Stimulated activated CD4-positive, alpha-beta T cell treated with anti-CD3 and anti-CD28 coated beads, Interleukin-4, amount 100 ng/mL, for 48 hours (primary cell): ENCODE measurements at regions not wholly inside any gene's neighbourhood (a gene's known extent, or its start where the extent isn't known, plus 50 kb on each side); places are given as distances from the start of the nearest gene placed in this dataset.
"Not testable (repeated sequence)": the region's sequence is repeated elsewhere in the genome, so short reads cannot be mapped to it uniquely, and the experiment has no call there.

Experiments used
- DNase-seq, 2 donors: peaks; one replicate each; pipeline ENCODE4 v3.0.0-alpha.2; 2020; ENCODE audit warnings: low read depth in 2 of 2

DNA sequence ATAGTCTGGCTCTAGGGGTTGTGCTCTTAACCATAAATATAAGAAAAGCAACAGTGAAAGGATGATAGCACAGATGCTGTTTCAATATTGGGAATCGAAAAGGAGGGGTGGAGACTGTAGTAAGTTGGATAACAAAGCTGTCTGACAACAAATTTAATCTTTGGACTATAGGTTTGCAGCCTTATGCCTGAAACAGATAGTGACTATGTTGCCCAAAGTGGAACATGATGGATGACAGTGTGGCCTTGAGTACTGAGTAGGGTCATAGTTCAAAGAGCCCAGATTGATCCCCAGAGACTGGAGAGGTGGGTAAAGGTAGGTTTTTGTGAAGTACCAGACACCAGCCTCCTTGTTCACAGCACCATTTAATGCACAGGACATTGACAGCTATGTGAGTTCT lies 144.0 kb upstream of the PALMD start:
- DNase-seq = no peak

DNA sequence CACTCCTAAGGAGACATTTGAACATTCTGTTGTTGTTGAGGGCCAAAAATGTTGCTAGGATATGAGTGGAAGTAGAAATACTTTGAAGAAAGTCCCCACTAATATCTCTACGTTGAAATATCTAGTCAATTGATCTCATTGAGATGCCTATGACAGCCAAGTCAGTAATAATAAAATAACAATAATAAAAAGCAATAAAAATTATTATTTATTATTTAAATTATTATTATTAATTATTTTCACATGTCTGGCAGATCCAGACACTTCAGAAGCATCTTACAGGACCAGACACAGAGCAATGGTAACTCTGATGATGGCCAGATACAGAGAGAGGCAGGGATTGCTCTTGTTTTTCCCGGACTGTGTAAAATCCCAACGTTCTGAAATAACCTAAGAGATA lies 143.5 kb upstream of the PALMD start:
- no peak for DNase-seq

DNA sequence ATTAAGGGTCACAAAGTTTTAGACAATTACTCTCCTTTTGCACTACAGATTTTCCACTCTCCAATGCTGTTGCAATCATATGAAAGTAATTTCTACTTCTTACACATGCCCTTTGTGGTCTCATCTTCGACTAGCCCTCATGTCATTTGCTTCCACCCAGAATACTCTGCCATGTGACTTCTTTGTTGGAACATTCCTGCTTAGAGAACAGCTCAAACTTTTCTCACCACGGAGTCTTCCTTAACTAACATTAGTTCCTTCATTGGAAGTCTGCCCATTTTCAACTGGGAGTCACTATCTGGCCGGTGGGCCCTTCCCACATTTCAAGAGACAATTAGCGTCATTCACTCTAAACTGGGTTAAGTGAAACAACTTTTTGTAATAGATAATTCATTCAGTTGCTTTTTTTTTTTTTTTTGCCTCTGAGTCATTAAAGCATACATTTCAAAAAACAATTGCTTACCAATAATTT lies 142.6 kb upstream of the PALMD start:
- DNase-seq = no peak

DNA sequence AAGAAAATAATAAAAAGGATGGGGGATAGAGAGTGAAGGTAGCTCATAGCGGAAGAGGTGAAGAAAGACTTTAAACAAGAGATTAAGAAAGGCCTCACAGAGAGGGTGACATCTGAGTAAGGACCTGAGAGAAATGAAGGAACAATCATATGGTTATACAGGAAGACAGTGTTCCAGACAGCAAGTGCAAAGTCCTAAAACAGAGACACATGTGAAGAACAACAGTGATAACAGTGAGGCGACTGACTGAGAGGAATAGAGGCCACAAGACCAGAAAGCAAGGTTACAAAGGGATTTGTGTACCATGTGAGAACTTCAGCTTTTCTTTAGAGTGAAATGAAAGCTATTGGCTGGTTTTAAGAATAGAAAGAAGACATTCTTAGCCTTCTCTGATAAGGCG lies 141.6 kb upstream of the PALMD start:
- DNase-seq = no peak

DNA sequence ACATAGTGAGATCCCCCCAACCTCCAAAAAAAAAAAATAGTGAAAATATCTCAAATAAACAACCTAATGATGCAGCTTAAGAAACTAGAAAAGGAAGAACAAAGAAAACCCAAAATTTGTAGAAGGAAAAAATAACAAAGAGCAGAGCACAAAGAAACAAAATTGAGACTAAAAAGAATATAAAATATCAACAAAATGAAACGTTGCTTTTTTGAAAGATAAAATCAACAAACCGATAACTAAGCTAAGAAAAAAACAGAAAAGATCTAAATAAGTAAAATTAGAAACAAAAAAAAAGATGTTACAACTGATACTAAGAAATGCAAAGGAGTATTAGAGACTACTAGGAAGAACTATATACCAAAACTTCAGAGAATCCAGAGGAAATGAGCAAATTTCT lies 139.3 kb upstream of the PALMD start:
- DNase-seq = no peak

DNA sequence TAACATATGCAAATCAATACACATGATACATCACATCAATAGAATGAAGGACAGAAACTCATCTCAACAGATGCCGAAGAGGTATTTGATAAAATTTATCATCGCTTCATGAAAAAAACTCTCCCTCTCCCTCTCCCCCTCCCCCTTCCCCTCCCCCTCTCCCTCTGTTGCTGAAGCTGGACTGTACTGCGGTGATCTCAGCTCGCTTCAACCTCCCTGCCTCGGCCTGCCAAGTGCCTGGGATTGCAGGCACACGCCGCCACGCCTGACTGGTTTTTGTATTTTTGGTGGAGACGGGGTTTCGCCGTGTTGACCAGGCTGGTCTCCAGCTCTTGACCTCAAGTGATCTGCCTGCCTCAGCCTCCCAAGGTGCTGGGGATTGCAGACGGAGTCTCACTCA lies 138.5 kb upstream of the PALMD start:
- DNase-seq = not testable (repeated sequence)

DNA sequence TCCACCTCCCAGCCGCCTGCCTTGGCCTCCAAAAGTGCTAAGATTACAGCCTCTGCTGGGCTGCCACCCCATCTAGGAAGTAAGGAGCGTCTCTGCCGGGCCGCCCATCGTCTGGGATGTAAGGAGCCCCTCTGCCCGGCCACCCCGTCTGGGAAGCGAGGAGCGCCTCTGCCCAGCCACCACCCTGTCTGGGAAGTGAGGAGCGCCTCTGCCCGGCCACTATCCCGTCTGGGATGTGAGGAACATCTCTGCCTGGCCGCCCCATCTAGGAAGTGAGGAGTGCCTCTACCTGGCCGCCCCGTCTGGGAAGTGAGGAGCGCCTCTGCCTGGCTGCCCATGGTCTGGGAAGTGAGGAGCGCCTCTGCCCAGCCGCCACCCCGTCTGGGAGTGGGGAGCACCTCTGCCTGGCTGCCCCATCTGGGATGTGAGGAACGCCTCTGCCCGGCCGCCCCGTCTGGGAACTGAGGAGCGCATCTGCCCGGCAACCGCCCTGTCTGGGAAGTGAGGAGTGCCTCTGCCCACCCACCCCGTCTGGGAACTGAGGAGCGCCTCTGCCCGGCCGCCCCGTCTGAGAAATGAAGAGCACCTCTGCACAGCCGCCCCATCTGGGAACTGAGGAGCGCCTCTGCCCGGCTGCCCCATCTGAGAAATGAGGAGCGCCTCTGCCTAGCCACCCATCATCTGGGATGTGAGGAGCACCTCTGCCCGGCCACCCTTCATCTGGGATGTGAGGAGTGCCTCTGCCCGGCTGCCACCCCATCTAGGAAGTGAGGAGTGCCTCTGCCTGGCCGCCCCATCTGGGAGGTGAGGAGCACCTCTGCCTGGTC lies 137.8 kb upstream of the PALMD start:
- no peak for DNase-seq

DNA sequence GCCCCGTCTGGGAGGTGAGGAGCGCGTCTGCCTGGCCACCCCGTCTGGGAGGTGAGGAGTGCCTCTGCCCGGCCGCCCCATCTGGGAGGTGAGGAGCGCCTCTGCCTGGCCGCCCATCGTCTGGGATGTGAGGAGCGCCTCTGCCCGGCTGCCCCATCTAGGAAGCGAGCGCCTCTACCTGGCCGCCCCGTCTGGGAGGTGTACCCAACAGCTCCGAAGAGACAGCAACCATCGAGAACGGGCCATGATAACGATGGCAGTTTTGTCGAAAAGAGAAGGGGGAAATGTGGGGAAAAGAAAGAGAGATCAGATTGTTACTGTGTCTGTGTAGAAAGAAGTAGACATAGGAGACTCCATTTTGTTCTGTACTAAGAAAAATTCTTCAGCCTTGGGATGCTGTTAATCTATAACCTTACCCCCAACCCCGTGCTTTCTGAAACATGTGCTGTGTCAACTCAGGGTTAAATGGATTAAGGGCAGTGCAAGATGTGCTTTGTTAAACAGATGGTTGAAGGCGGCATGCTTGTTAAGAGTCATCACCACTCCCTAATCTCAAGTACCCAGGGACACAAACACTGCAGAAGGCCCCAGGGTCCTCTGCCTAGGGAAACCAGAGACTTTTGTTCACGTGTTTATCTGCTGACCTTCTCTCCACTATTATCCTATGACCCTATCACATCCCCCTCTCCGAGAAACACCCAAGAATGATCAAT lies 137.0 kb upstream of the PALMD start:
- not testable (repeated sequence) for DNase-seq

DNA sequence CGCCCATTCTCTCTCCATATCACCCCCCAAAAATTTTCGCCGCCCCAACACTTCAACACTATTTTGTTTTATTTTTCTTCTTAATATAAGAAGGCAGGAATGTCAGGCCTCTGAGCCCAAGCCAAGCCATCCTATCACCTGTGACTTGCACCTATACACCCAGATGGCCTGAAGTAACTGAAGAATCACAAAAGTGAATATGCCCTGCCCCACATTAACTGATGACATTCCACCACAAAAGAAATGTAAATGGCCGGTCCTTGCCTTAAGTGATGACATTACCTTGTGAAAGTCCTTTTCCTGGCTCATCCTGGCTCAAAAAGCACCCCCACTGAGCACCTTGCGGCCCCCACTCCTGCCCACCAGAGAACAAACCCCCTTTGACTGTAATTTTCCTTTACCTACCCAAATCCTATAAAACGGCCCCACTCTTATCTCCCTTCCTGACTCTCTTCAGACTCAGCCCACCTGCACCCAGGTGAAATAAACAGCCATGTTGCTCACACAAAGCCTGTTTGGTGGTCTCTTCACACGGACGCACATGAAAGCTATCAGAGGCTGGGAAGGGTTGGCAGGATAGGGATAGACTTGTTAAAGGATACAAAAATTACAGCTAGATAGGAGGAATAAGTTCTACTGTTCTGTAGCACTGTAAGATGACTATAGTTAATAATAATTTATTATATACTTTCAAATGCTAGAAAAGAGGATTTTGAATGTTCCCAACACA lies 130.9 kb upstream of the PALMD start:
- DNase-seq = not testable (repeated sequence)

DNA sequence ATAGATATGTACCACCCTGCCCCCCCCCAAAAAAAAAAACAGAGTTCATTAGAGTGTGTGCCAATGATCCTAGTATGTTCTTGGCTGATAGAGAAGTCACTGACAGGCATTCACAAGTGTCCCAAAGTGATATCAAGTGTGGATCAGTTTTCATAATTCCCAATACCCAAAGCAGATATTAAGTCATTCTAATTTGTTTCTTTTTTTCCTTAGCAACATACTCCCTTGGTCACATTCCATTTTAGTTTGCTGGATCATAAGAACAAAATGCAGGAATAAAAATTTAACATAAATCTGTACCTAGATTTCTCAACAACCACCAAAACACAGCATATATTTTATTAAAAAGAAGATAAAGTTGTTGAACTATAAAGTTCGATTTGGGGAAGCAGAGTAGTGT lies 129.8 kb upstream of the PALMD start:
- DNase-seq = no peak

DNA sequence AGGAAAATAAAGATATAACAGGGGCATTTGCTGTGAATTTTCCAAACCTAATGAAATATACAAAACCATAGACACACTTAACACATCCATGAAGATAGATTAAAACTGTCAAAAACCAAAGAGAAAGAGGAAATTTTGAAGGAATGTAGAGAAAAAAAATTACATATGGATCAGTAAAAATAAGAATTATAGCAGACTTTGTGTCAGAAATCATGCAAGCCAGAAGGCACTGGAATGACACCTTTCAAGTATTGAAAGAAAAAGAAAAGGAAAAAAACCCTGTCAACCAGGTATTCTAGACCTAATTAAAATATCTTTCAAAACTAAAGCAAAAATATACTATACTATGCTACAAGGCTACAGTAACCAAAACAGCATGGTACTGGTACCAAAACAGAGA lies 125.8 kb upstream of the PALMD start:
- no peak for DNase-seq

DNA sequence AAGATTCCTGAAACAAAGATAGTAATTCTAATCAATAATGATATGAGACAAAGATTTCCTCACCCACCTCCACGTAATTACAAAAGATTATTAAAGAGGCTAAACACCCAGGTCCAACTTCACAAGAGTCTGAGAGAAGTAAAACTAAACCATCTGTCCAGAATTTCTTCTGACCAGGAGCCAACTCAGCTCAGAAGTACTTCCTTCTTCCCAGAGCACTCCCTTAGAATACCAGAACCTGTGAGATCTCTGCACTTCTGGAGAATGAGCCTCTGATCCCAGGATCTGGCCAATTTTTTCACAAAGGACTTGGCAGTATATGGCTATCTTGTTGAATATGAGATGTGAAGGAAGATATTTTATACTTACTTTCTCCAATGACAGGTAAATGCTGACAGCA lies 120.6 kb upstream of the PALMD start:
- no peak for DNase-seq

DNA sequence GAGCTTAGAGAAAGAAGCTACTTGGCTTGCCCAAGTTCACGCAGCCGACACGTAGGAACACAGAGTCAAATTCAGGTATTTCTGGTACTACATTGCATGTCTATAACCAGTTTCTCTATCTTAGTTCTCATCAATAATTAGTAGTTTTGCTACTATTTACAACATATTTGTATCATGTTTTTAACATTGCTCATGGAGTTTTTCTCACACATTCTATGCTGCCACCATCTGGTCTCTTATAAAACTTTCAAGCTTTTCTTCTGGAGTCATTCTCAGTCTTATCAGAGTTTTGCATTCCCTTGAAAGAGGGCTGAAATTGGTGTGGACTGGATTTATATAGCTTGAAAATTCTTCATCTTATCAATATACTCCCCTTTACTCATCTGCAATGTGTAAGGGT lies 118.8 kb upstream of the PALMD start:
- DNase-seq = no peak

DNA sequence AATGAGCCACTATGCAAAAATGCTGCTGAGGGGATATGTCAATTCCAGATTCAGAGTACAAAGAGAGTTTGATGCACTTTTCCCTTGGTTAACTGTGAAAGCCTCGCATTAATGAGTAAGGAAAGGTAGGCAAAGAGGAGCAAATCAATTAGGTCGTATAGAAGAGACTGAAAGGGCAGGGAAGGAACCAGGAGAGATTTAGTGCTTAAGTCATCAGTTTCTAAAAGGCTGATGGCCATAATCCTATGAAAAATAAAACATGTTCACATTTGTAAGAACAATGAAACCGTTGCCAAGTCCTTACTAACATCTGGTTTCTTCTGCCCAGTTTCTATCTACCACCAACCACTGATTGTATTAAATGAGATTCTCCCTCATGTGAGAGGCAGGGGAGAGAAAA lies 118.4 kb upstream of the PALMD start:
- DNase-seq = no peak

DNA sequence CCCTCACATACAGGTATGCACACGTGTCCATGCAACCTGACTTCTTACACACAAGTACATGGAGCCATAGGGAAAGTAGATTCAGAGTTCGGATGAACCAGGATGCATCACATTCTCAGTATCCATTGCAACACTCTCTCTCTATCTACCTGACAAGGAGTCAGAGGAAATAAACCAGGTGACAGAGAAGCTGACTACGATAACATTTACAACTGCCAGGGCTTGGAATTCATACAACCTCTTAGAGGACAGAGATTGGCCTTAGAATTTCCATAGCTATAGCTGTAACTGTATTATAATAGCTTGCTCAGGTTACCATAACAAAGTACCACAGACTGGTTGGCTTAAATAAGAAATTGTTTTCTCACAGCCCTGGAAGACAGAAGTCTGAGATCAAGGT lies 116.9 kb upstream of the PALMD start:
- DNase-seq = no peak

DNA sequence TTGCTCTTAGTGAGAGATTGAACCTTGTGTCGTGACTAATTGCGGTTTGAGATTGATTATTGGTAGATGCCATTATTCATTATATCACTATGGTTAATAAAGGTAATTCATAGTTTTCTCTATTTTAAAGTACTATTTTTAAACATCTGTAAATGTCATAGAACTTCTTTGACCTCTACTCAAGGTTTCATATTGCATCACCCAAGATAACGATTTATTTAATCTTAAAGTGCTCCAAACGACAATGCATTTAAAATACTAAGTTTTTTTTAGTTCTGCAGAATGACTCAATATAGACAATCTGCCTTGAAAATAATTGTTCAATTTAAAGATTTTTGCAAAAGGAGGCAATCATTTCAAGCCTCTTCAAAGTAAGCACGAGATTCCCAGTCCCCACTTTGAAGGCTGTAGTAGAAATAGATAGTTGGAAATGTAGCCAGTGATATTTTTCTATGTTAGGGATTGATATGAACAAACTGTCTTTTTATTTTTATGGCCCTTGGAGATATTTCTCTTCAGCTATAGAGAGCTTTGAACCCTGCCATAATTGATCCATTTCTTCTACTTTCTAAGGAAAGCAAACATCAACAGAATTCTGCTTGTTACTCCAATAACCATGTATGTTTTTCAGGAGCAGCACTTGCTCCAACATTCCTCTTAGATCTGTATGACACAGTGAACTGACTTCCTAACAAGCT lies 114.2 kb upstream of the PALMD start:
- DNase-seq = no peak

DNA sequence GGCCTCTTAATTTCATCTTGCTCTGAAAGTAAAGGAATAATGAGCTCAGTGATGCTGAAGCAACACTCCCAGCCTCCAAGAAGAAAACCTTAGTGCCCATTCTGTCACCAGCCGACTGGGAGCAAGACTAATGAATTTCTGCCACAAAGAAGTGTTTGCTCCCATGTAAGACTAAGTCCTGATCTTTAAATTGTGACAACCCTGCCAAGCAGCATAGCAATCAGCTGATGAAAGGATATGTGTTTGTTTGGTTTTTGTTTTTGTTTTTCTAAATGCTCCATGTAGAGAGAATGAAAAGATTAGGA lies 113.7 kb upstream of the PALMD start:
- DNase-seq = no peak

DNA sequence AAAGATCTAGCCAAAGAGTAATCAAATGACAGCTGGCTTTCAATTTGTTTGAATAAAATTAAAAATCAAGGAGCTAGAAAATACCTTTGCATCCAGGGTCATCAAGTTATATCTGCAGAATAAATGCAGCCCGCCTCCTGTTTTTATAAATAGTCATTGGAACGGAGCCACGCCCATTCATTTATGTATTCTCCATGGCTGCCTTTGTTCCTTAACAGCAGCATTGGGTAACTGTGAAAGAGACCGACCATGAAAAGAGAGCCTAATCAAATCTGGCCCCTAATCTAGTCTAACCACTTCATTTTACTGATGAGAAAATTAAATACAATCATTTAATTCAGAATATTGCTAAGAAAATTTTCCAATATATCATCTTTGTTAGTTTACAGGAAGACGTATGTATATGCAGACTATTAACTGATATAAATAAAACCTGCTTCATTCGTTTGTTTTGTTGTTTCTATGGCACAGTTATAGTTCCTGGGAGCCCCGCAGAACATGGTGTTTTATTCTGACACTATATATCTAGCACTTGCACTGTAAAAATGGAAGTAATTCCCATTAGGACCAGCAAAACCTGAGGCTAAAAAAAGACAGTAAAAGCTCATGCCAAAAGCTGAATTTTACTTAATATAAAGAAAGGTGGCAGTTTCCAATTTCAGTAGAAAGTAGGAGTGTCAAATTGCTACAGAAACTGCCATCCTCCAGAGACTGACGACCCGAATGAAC lies 111.8 kb upstream of the PALMD start:
- DNase-seq = no peak

DNA sequence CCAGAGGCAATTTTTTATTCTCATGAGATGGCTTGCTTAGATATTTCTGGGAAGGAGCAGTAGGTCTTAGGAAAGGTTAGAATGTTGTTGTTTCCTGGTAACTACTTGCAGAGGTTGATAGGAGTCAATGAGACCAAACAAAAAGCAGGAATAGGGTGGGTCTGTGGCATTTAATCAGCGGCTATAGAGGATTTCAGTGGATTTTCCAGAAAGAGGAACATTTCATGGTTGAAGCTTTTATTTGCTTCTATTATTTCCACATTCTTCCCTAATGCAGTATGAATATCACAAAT lies 111.3 kb upstream of the PALMD start:
- no peak for DNase-seq

DNA sequence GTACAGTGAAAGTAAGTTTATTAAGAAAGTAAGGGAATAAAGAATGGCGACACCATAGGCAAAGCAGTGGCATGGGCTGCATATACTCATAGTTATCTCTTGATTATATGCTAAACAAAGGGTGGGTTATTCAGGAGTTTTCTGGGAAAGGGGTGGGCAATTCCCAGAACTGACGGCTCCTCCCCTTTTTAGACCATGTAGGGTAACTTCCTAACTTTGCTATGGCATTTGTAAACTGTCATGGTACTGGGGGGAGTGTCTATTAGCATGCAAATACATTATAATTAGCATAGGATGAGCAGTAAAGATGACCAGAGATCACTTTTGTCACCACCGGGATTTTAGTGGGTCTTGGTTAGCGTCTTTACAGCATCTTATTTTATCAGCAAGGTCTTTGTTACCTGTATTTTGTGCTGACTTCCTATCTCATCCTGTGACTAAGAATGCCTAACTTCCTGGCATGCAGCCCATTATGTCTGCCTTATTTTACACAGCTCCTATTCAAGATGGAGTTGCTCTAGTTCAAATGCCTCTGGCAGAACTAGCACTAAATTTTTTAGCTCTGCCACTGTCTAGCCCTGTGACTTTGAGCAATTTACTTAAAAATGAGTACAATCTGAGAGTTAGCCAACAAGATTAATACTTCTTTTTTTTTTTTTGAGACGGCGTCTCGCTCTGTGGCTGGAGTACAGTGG lies 110.3 kb upstream of the PALMD start:
- DNase-seq = no peak
